MM.1S (cell line): ENCODE measurements at regions not wholly inside any gene's neighbourhood (a gene's known extent, or its start where the extent isn't known, plus 50 kb on each side); places are given as distances from the start of the nearest gene placed in this dataset.

Experiments used
- DNase-seq: peaks from one replicate; pipeline ENCODE4 v3.0.0-alpha.2; 2015
- H2AFZ ChIP-seq: fragments of 300-600 bp; sonication (generic); 2 replicates; pipeline ENCODE4 v1.6.0; 2016; ENCODE audit warnings: antibody characterized with exemption, low read length
- H3F3A ChIP-seq: fragments of 300-600 bp; sonication (generic); 2 replicates; pipeline ENCODE4 v1.6.1; 2016; ENCODE audit warnings: mild to moderate bottlenecking, antibody characterized with exemption, low read length, moderate library complexity, mixed read lengths; ENCODE audit not compliant: insufficient read depth
- H3K27ac ChIP-seq: fragments of 300-600 bp; sonication (generic); 2 replicates; pipeline ENCODE4 v1.5.1; 2016; ENCODE audit warnings: mild to moderate bottlenecking, low read length
- H3K27me3 ChIP-seq: fragments of 300-600 bp; sonication (generic); replicated peaks from 2 replicates; pipeline ENCODE4 v1.6.0; 2016; ENCODE audit warnings: low read length; ENCODE audit not compliant: insufficient read depth
- H3K36me3 ChIP-seq: fragments of 300-600 bp; sonication (generic); replicated peaks from 2 replicates; pipeline ENCODE4 v1.6.1; 2016; ENCODE audit warnings: mild to moderate bottlenecking, low read length, mixed read lengths; ENCODE audit not compliant: insufficient read depth
- H3K4me1 ChIP-seq: fragments of 300-600 bp; sonication (generic); 2 replicates; pipeline ENCODE4 v1.6.1; 2016; ENCODE audit warnings: low read length, mixed read lengths
- H3K4me2 ChIP-seq: fragments of 300-600 bp; sonication (generic); 2 replicates; pipeline ENCODE4 v1.6.0; 2016; ENCODE audit warnings: low read depth, low read length
- H3K4me3 ChIP-seq: fragments of 300-600 bp; sonication (generic); 2 replicates; pipeline ENCODE4 v1.5.1; 2016; ENCODE audit warnings: low read length, mixed read lengths
- H3K79me2 ChIP-seq: fragments of 300-600 bp; sonication (generic); 2 replicates; pipeline ENCODE4 v1.6.1; 2016; ENCODE audit warnings: mixed run types, low read length, mixed read lengths
- H3K9ac ChIP-seq: fragments of 300-600 bp; sonication (generic); 2 replicates; pipeline ENCODE4 v1.6.1; 2016; ENCODE audit warnings: low read length, mixed read lengths
- H3K9me2 ChIP-seq: fragments of 300-600 bp; sonication (generic); replicated peaks from 2 replicates; pipeline ENCODE4 v1.6.1; 2016; ENCODE audit warnings: mild to moderate bottlenecking, low read length, mixed read lengths; ENCODE audit not compliant: insufficient read depth
- H3K9me3 ChIP-seq: fragments of 300-600 bp; sonication (generic); replicated peaks from 2 replicates; pipeline ENCODE4 v1.6.1; 2016; ENCODE audit warnings: mild to moderate bottlenecking, low read length, mixed read lengths; ENCODE audit not compliant: insufficient read depth
- H4K20me1 ChIP-seq: fragments of 300-600 bp; sonication (generic); 2 replicates; pipeline ENCODE4 v1.6.1; 2016; ENCODE audit warnings: mild to moderate bottlenecking, low read length, moderate library complexity, mixed read lengths; ENCODE audit not compliant: insufficient read depth
- EZH2 ChIP-seq: fragments of 300-600 bp; sonication (generic); optimal IDR thresholded peaks from 2 replicates; pipeline ENCODE3; 2017; ENCODE audit warnings: low read depth, mild to moderate bottlenecking, antibody characterized with exemption, low read length, mixed read lengths
- EZH2phosphoT487 ChIP-seq: fragments of 300-600 bp; sonication (generic); IDR thresholded peaks from 2 replicates; pipeline ENCODE4 v1.6.1; 2018; ENCODE audit warnings: antibody characterized with exemption, low read length
- TF ChIP-seq, protein P1 (sequence below): fragments of 300-600 bp; sonication (generic); IDR thresholded peaks from 2 replicates; pipeline ENCODE4 v1.5.1; 2016; ENCODE audit warnings: antibody characterized with exemption, low read length, mixed read lengths

DNA sequence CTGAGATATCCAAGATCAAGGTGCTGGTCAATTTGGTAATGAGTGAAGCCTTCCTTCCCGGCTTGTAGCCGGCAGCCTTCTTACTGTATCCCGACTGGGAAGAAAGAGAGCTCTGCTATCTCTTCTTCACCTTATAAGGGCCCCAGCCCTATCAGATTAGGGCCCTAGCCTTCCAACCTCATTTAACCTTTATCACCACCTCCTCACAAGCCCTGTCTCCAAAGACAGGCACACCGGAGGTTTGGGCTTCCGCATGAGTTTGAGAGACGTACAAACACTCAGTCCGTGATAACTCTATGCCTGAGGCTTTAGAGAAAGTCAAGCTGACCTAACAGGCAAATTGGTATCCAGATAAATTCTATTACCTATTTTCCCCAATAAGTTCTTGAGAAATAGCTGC, 243.9 kb downstream of the OPA1 start:
- Histone ChIP-seq H3K27ac (no peak overlapping the region), H3K36me3 (no peaks in the 10 kb centered on the region), H3K9ac (no peak overlapping the region), H3K9me2 (no peaks in the 10 kb centered on the region), H3K4me3 (no peak overlapping the region), H3K27me3 (no peaks in the 10 kb centered on the region), H2AFZ (no peak overlapping the region), H3K79me2 (no peaks in the 10 kb centered on the region), H3K4me2 (no peak overlapping the region), H4K20me1 (no peaks in the 10 kb centered on the region), H3F3A (no peaks in the 10 kb centered on the region), H3K9me3 (no peaks in the 10 kb centered on the region), H3K4me1 (no peaks in the 10 kb centered on the region)
- TF ChIP-seq, protein P1, sequence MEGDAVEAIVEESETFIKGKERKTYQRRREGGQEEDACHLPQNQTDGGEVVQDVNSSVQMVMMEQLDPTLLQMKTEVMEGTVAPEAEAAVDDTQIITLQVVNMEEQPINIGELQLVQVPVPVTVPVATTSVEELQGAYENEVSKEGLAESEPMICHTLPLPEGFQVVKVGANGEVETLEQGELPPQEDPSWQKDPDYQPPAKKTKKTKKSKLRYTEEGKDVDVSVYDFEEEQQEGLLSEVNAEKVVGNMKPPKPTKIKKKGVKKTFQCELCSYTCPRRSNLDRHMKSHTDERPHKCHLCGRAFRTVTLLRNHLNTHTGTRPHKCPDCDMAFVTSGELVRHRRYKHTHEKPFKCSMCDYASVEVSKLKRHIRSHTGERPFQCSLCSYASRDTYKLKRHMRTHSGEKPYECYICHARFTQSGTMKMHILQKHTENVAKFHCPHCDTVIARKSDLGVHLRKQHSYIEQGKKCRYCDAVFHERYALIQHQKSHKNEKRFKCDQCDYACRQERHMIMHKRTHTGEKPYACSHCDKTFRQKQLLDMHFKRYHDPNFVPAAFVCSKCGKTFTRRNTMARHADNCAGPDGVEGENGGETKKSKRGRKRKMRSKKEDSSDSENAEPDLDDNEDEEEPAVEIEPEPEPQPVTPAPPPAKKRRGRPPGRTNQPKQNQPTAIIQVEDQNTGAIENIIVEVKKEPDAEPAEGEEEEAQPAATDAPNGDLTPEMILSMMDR, result no peak
- no peak for TF ChIP-seq EZH2phosphoT487
- no peak for TF ChIP-seq EZH2
- DNase-seq, result no peak

DNA sequence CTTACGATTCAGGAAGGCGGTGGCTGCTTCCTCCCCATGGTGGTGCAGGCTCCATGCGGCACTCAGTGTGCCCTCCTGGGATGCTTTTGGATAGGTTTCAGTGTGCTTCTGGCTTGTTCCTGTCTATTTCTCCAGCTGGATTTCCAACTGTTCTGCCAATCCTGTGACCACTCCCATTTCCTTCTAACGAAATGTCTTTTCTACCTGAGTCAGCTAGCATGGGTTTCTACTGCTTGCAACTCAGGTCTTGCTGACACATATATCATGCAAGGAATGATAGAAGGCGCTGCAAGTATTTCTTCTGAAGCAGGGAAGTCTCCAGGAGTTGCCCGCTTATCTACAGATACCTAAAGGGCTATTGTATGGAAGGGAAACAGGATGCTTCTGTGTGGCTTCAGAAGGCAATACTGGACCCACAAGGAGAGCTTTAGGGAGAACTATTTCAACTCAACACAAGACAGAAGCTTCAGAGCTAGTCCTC, 244.4 kb downstream of the OPA1 start:
- Histone ChIP-seq H4K20me1 (no peaks in the 10 kb centered on the region), H3K36me3 (no peaks in the 10 kb centered on the region), H3K27ac (no peak overlapping the region), H2AFZ (no peak overlapping the region), H3K9me3 (no peaks in the 10 kb centered on the region), H3K4me3 (no peak overlapping the region), H3F3A (no peaks in the 10 kb centered on the region), H3K4me2 (no peak overlapping the region), H3K79me2 (no peaks in the 10 kb centered on the region), H3K27me3 (no peaks in the 10 kb centered on the region), H3K4me1 (no peaks in the 10 kb centered on the region), H3K9me2 (no peaks in the 10 kb centered on the region), H3K9ac (no peak overlapping the region)
- DNase-seq, result no peak
- TF ChIP-seq EZH2 (no peak), EZH2phosphoT487 (no peak)
- TF ChIP-seq, protein P1, result no peak

DNA sequence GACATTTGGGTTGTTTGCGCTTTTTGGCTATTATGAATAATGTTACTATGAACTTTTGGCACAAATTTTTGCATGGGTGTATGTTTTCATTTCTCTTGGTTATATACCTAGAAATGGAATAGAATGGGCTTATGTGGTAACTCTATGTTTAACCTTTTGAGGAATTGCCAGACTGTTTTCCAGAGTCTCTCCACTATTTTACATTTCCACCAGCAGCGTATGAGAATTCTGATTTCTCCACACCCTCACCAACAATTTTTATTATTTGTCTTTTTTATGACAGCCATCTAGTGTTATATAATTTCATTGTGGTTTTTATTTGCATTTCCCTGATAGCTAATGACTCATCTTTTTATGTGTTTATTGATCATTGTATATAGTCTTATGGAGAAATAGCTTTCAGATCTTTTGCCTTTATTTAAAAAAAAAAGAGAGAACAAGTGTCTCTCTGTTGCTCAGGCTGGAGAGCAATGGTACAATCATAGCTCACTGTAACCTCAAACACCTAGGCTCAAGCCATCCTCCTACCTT, 247.2 kb downstream of the OPA1 start:
- H3K4me1 ChIP-seq, result no peaks in the 10 kb centered on the region
- TF ChIP-seq EZH2phosphoT487, result no peak
- TF ChIP-seq, protein P1, result no peak
- TF ChIP-seq EZH2, result no peak

DNA sequence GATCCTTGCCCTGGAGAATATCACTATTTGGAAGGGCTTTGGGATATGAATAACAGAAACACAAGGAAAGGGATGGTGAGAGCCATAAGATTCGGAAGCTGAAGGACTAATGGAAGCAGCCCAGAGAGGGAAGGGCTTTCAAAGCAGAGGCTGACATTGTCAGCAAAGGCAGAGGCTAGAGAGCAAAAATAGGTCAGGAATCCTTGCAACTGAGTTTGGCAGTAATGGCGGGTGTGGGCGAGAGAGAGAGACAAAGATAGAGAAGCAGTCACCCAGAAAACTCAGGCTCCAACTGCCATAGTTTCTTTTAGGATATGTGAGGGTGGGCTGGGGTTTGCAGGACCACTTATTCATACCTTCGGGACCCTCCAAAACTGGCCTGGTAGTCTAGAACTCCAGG, 248.6 kb downstream of the OPA1 start:
- H3K9me2 ChIP-seq, result no peaks in the 10 kb centered on the region
- H3K27ac ChIP-seq, result no peak overlapping the region
- H3K4me1 ChIP-seq, result no peaks in the 10 kb centered on the region
- no peak overlapping the region for H3K4me3 ChIP-seq
- no peaks in the 10 kb centered on the region for H3K27me3 ChIP-seq
- no peak overlapping the region for H2AFZ ChIP-seq
- no peaks in the 10 kb centered on the region for H3K79me2 ChIP-seq
- no peak for DNase-seq
- no peaks in the 10 kb centered on the region for H4K20me1 ChIP-seq
- no peak for TF ChIP-seq EZH2phosphoT487
- TF ChIP-seq, protein P1, result no peak
- TF ChIP-seq EZH2, result no peak
- no peaks in the 10 kb centered on the region for H3K36me3 ChIP-seq
- no peak overlapping the region for H3K4me2 ChIP-seq
- H3K9me3 ChIP-seq, result no peaks in the 10 kb centered on the region
- H3K9ac ChIP-seq, result no peak overlapping the region
- no peaks in the 10 kb centered on the region for H3F3A ChIP-seq

More for the DNA sequence above, 247.2 kb downstream of the OPA1 start:
- Histone ChIP-seq H3K9me3 (no peaks in the 10 kb centered on the region), H3K9ac (no peak overlapping the region), H3K79me2 (no peaks in the 10 kb centered on the region), H3F3A (no peaks in the 10 kb centered on the region), H3K9me2 (no peaks in the 10 kb centered on the region), H3K27ac (no peak overlapping the region), H2AFZ (no peak overlapping the region), H4K20me1 (no peaks in the 10 kb centered on the region), H3K36me3 (no peaks in the 10 kb centered on the region), H3K4me2 (no peak overlapping the region), H3K4me3 (no peak overlapping the region), H3K27me3 (no peaks in the 10 kb centered on the region)
- DNase-seq, result no peak
